ENCODE measurements at regions not wholly inside any gene's neighbourhood (a gene's known extent, or its start where the extent isn't known, plus 50 kb on each side); places are given as distances from the start of the nearest gene placed in this dataset.

GRCh38 chr22:26957897-26958296 lies 300.5 kb downstream of the MIAT start:
- Histone ChIP-seq H3K9me3 (no peaks in the 10 kb centered on the region), H3K4me1 (ENCODE audit: insufficient read depth) (no peaks in the 10 kb centered on the region), H3K27ac (no peak overlapping the region), H3K27me3 (no peaks in the 10 kb centered on the region), H3K4me3 (no peak overlapping the region), H3K36me3 (no peaks in the 10 kb centered on the region)
- no peak for TF ChIP-seq EP300 (IDR thresholded peaks at IDR 0.05)
- TF ChIP-seq CTCF (IDR thresholded peaks at IDR 0.05): no peak
- TF ChIP-seq POLR2A (IDR thresholded peaks at IDR 0.05): no peak
- no peak for DNase-seq
- 83 to 88% (median 88%) methylated on average over 6 of the region's 6 CpGs for WGBS, 3 donors
- intact Hi-C loops (cut with DNase I): no loop called here

GRCh38 chr22:26958378-26958777 lies 301.0 kb downstream of the MIAT start:
- H3K27ac ChIP-seq: no peak overlapping the region
- no peak for DNase-seq
- H3K36me3 ChIP-seq: no peaks in the 10 kb centered on the region
- no peaks in the 10 kb centered on the region for H3K27me3 ChIP-seq
- no peak for TF ChIP-seq POLR2A (IDR thresholded peaks at IDR 0.05)
- TF ChIP-seq CTCF (IDR thresholded peaks at IDR 0.05): no peak
- no peak for TF ChIP-seq EP300 (IDR thresholded peaks at IDR 0.05)
- H3K4me3 ChIP-seq: no peak overlapping the region
- 92 to 95% (median 94%) methylated on average over 1 of the region's 1 CpG for WGBS, 3 donors
- no peaks in the 10 kb centered on the region for H3K4me1 ChIP-seq (ENCODE audit: insufficient read depth)
- H3K9me3 ChIP-seq: no peaks in the 10 kb centered on the region
- intact Hi-C loops (cut with DNase I): no loop called here

- no peak for TF ChIP-seq EP300 (IDR thresholded peaks at IDR 0.05)
- no peak for TF ChIP-seq CTCF (IDR thresholded peaks at IDR 0.05)
- TF ChIP-seq POLR2A (IDR thresholded peaks at IDR 0.05): no peak
- intact Hi-C loops (cut with DNase I): loop anchor here in 1 of 4 donors (5.0 kb wide), 1 partner anchor 47 kb away; no protein-coding TSS in a partner anchor
- 88 to 93% (median 91%) methylated on average over 1 of the region's 1 CpG for WGBS, 3 donors
- DNase-seq: no peak
- Histone ChIP-seq H3K4me1 (ENCODE audit: insufficient read depth) (no peaks in the 10 kb centered on the region), H3K27me3 (no peaks in the 10 kb centered on the region), H3K36me3 (no peaks in the 10 kb centered on the region), H3K4me3 (no peak overlapping the region), H3K27ac (no peak overlapping the region), H3K9me3 (no peaks in the 10 kb centered on the region)
Measured at GRCh38 chr22:26964642-26965041, 307.3 kb downstream of the MIAT start.

- intact Hi-C loops (cut with DNase I): loop anchor here in 1 of 4 donors (5.0 kb wide), 1 partner anchor 50 kb away; no protein-coding TSS in a partner anchor
- Histone ChIP-seq H3K27me3 (no peaks in the 10 kb centered on the region), H3K27ac (no peak overlapping the region), H3K9me3 (no peaks in the 10 kb centered on the region), H3K36me3 (no peaks in the 10 kb centered on the region), H3K4me1 (ENCODE audit: insufficient read depth) (no peaks in the 10 kb centered on the region), H3K4me3 (no peak overlapping the region)
- TF ChIP-seq CTCF (IDR thresholded peaks at IDR 0.05) (no peak), EP300 (IDR thresholded peaks at IDR 0.05) (no peak), POLR2A (IDR thresholded peaks at IDR 0.05) (no peak)
- 96 to 97% (median 97%) methylated on average over 2 of the region's 2 CpGs for WGBS, 3 donors
- no peak for DNase-seq
Measured at GRCh38 chr22:26967282-26967681, 309.9 kb downstream of the MIAT start.
